Stimulated activated CD4-positive, alpha-beta T cell treated with anti-CD3 and anti-CD28 coated beads, Interleukin-15, amount 100 ng/mL, for 24 hours (primary cell): ENCODE measurements at regions not wholly inside any gene's neighbourhood (a gene's known extent, or its start where the extent isn't known, plus 50 kb on each side); places are given as distances from the start of the nearest gene placed in this dataset.

Experiments used
- DNase-seq: peaks from one replicate; pipeline ENCODE4 v3.0.0-alpha.2; 2020

DNA sequence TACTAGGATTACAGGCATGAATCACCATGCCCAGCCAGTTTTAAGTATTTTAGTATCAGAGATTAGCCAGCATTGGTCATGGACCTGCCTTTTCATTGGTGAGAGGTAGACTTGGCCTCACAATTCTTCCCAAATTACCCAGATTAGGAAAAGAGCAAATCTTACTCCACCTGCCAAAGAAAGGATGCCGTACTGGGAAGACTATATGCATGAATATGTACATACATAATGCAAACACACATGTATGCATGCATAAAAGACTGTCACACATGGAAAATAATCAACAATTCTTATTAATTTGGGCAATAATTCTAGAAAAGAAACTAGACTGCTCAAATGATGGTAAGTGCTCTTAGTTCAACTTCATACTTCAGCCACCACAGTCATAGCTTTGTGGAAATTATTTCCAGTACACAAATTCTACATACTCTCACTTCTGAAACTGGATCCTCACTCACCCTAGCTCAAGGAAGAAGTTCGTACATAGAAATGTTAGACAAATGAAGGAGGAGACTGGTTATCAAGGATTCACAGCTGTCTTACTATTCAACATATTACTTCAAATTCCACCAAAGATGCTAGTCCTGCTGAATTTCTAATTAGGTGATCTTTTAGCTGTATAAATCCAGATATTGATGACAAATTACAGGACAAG is 73.7 kb downstream of the MINAR2 start:
- DNase-seq: no peak

DNA sequence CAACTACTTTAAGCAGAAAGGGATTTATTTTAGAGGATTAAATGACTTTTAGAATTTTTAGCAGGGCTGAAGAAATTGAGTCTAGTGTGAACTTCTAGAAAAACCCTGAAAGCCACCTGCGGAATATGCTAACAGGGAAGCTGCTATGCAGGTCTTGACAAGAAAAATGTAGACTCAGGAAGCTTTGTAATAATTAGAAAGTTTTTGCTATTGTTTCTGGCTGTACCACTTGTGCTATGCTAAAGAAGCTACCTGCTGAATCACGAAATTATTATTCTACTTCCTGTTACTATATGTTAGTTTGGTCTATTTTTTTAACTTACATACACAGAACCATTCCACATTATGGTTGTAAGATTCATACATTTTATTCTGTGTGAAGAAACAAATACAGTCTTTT is 74.0 kb upstream of the CHSY3 start:
- no peak for DNase-seq

DNA sequence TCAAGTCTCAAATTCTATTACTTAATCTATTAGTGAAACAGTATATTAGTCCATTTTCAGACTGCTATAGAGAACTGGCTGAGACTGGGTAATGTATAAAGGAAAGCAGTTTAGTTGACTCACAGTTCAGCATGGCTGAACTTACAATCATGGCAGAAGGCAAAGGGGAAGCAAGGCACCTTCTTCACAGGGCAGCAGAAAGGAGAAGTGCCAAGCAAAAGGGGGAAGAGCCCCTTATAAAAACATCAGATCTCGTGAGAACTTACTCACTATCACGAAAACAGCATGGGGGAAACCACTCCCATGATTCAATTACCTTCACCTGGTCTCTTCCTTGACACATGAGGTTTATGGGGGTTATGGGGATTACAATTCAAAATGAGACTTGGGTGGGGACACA is 67.9 kb upstream of the CHSY3 start:
- DNase-seq: no peak

DNA sequence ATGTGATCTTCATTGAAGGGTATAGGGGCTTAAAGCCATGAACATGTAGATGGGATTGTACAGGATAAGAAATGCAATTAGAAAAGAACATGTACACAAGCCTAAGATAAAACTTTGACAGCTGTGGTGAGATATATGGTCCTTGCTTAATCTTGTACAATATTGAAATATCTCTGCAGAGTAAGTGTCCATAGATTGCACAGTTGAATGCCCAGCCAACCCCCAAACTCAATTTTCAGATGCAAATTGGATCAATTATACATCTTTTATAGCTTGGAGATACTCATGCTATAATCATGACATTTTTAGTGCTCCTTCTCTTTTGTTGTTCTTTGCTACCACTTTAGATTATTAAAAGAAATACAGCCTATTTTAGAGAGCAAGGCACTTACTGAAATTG is 59.5 kb upstream of the CHSY3 start:
- DNase-seq: no peak

DNA sequence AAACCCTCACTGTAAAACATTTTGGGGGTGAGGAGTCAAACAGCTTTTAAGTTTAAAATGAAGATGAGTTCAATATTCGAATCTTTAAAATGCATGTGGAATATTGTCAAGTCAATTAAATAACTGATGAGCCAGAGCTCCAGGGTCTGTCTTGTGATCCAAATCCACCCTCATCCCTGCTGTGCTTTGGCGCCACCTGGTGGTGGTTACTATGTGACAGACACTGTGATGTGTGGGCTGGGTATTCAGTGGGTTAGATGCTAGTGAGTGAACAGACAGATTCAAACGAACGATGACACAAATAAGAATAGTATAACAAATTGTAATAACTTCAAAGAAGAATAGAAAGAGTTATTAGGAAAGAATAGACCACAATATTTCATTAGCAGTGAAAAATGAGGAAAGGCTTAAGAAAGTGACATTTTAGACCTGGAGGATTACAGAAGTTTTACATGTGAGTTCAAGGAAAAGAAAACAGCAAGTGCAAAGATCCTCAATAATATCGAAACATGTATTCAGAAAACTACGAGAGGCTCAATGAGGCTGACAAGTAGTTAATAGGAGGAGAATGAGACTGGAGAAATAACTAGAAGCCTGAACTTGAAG is 51.4 kb upstream of the CHSY3 start:
- peak; percentile 84 for DNase-seq

DNA sequence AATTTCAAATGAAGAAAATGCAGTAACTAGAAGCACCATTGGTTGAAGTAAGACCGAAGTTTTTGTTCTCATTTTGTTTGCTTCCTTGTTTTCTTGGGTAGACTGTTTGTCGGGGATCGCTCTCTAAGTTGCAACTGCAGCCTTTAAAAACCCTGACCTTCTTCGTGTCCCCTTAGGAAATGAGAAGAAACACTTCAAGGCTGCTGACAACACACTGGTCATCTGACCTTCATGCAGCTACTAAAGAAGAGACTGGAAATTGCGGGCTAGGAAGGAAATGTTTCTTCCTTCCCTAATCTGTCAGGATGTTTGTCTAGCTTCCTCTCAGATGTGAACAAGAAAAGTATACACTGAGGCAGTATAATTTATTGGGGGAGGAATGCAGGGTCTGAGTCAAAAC is 50.7 kb upstream of the CHSY3 start:
- DNase-seq: no peak
